HUES6 (cell line): ENCODE measurements at regions not wholly inside any gene's neighbourhood (a gene's known extent, or its start where the extent isn't known, plus 50 kb on each side); places are given as distances from the start of the nearest gene placed in this dataset.

Source experiments
- H3K27ac ChIP-seq: 2 replicates; pipeline ENCODE4 v1.7.0; 2013; ENCODE audit warnings: low read depth, mild to moderate bottlenecking, low read length, inconsistent platforms
- H3K27me3 ChIP-seq: 2 replicates; pipeline ENCODE4 v1.6.1; 2013; ENCODE audit warnings: low read length; ENCODE audit not compliant: control insufficient read depth, insufficient read depth
- H3K36me3 ChIP-seq: 2 replicates; pipeline ENCODE4 v1.6.1; 2013; ENCODE audit warnings: low read length; ENCODE audit not compliant: control insufficient read depth, insufficient read depth
- H3K4me1 ChIP-seq: 2 replicates; pipeline ENCODE4 v1.6.1; 2013; ENCODE audit warnings: low read length; ENCODE audit not compliant: control insufficient read depth, insufficient read depth
- H3K4me3 ChIP-seq: 2 replicates; pipeline ENCODE4 v1.5.1; 2013; ENCODE audit warnings: low read depth, low read length
- H3K9ac ChIP-seq: one replicate; pipeline ENCODE4 v1.6.1; 2013; ENCODE audit warnings: mild to moderate bottlenecking, low read length
- H3K9me3 ChIP-seq: 2 replicates; pipeline ENCODE4 v1.6.1; 2013; ENCODE audit warnings: low read depth, low read length; ENCODE audit not compliant: control insufficient read depth, insufficient read depth

GRCh38 chr4:176507845-176508533 lies 188.2 kb downstream of the SPCS3 start:
- H3K36me3 ChIP-seq = no peaks in the 10 kb centered on the region
- H3K4me1 ChIP-seq = no peaks in the 10 kb centered on the region
- no peak overlapping the region for H3K9ac ChIP-seq
- no peaks in the 10 kb centered on the region for H3K27me3 ChIP-seq
- H3K9me3 ChIP-seq = no peaks in the 10 kb centered on the region
- no peak overlapping the region for H3K4me3 ChIP-seq
- H3K27ac ChIP-seq = no peak overlapping the region

- H3K27ac ChIP-seq = no peak overlapping the region
- no peak overlapping the region for H3K9ac ChIP-seq
- no peaks in the 10 kb centered on the region for H3K36me3 ChIP-seq
- no peak overlapping the region for H3K4me3 ChIP-seq
- H3K4me1 ChIP-seq = no peaks in the 10 kb centered on the region
- H3K27me3 ChIP-seq = no peaks in the 10 kb centered on the region
- H3K9me3 ChIP-seq = no peaks in the 10 kb centered on the region
Measured at GRCh38 chr4:176508780-176509331, 189.1 kb downstream of the SPCS3 start.

GRCh38 chr4:176525576-176525975 lies 205.8 kb downstream of the SPCS3 start:
- Histone ChIP-seq H3K27ac (no peak overlapping the region), H3K4me3 (no peak overlapping the region), H3K9me3 (no peaks in the 10 kb centered on the region), H3K9ac (no peak overlapping the region), H3K27me3 (no peaks in the 10 kb centered on the region), H3K4me1 (no peaks in the 10 kb centered on the region), H3K36me3 (no peaks in the 10 kb centered on the region)

- H3K4me3 ChIP-seq = no peak overlapping the region
- no peaks in the 10 kb centered on the region for H3K4me1 ChIP-seq
- H3K27ac ChIP-seq = no peak overlapping the region
- H3K27me3 ChIP-seq = no peaks in the 10 kb centered on the region
- H3K9me3 ChIP-seq = no peaks in the 10 kb centered on the region
- no peak overlapping the region for H3K9ac ChIP-seq
- H3K36me3 ChIP-seq = no peaks in the 10 kb centered on the region
Measured at GRCh38 chr4:176526704-176527103, 206.9 kb downstream of the SPCS3 start.

GRCh38 chr4:176529574-176529973 lies 209.8 kb downstream of the SPCS3 start:
- Histone ChIP-seq H3K27me3 (no peaks in the 10 kb centered on the region), H3K9me3 (no peaks in the 10 kb centered on the region), H3K9ac (no peak overlapping the region), H3K4me1 (no peaks in the 10 kb centered on the region), H3K36me3 (no peaks in the 10 kb centered on the region), H3K27ac (no peak overlapping the region), H3K4me3 (no peak overlapping the region)

- Histone ChIP-seq H3K27ac (no peak overlapping the region), H3K4me1 (no peaks in the 10 kb centered on the region), H3K36me3 (no peaks in the 10 kb centered on the region), H3K4me3 (no peak overlapping the region), H3K9ac (no peak overlapping the region), H3K9me3 (no peaks in the 10 kb centered on the region), H3K27me3 (no peaks in the 10 kb centered on the region)
Measured at GRCh38 chr4:176533159-176533558, 213.4 kb downstream of the SPCS3 start.

GRCh38 chr4:176534566-176534965 lies 214.8 kb downstream of the SPCS3 start:
- H3K27ac ChIP-seq = no peak overlapping the region
- H3K4me3 ChIP-seq = no peak overlapping the region
- H3K4me1 ChIP-seq = no peaks in the 10 kb centered on the region

GRCh38 chr4:176538217-176538925 lies 218.6 kb downstream of the SPCS3 start:
- Histone ChIP-seq H3K4me1 (peaks cover 5% of the 10 kb centered on the region; the same call in 1 of the 2 replicates), H3K9me3 (no peaks in the 10 kb centered on the region), H3K9ac (no peak overlapping the region), H3K27me3 (no peaks in the 10 kb centered on the region), H3K4me3 (no peak overlapping the region), H3K27ac (no peak overlapping the region), H3K36me3 (no peaks in the 10 kb centered on the region)

More at GRCh38 chr4:176534566-176534965, 214.8 kb downstream of the SPCS3 start:
- no peaks in the 10 kb centered on the region for H3K9me3 ChIP-seq
- no peak overlapping the region for H3K9ac ChIP-seq
- H3K27me3 ChIP-seq = no peaks in the 10 kb centered on the region
- H3K36me3 ChIP-seq = no peaks in the 10 kb centered on the region

GRCh38 chr4:176539091-176539784 lies 219.5 kb downstream of the SPCS3 start:
- Histone ChIP-seq H3K9me3 (no peaks in the 10 kb centered on the region), H3K4me3 (no peak overlapping the region), H3K27ac (no peak overlapping the region), H3K27me3 (no peaks in the 10 kb centered on the region), H3K36me3 (no peaks in the 10 kb centered on the region), H3K4me1 (peaks cover 5% of the 10 kb centered on the region; the same call in 1 of the 2 replicates), H3K9ac (no peak overlapping the region)

- Histone ChIP-seq H3K4me3 (no peak overlapping the region), H3K9me3 (no peaks in the 10 kb centered on the region), H3K27me3 (no peaks in the 10 kb centered on the region), H3K36me3 (no peaks in the 10 kb centered on the region), H3K4me1 (peaks cover 5% of the 10 kb centered on the region; the same call in 1 of the 2 replicates), H3K9ac (no peak overlapping the region), H3K27ac (no peak overlapping the region)
Measured at GRCh38 chr4:176539785-176540175, 220.0 kb downstream of the SPCS3 start.

GRCh38 chr4:176540814-176541213 lies 221.0 kb downstream of the SPCS3 start:
- Histone ChIP-seq H3K4me3 (no peak overlapping the region), H3K27ac (peak overlapping the region; percentile 26; the same call in 1 of the 2 replicates), H3K9ac (no peak overlapping the region), H3K4me1 (peaks cover 5% of the 10 kb centered on the region; the same call in 1 of the 2 replicates), H3K9me3 (no peaks in the 10 kb centered on the region), H3K36me3 (no peaks in the 10 kb centered on the region), H3K27me3 (no peaks in the 10 kb centered on the region)
